Astrocyte of the cerebellum (primary cell): ENCODE measurements at regions not wholly inside any gene's neighbourhood (a gene's known extent, or its start where the extent isn't known, plus 50 kb on each side); places are given as distances from the start of the nearest gene placed in this dataset.

Source experiments
- DNase-seq: peaks from one replicate; pipeline ENCODE4 v3.0.0-alpha.2; 2011; ENCODE audit warnings: low read depth
- H3K4me3 ChIP-seq: 2 replicates; pipeline ENCODE4 v1.5.1; 2011; ENCODE audit warnings: mild to moderate bottlenecking, low read depth, low read length, moderate library complexity
- in situ Hi-C: cut with HindIII; loops from 2 replicates; pipeline ENCODE4 v1.10.0; 2017; ENCODE audit warnings: low sequenced_read_pairs
- TF ChIP-seq, protein P1 (sequence below): IDR thresholded peaks from 2 replicates; pipeline ENCODE4 v1.5.1; 2012; ENCODE audit warnings: low read length, low read depth, moderate library complexity, mild to moderate bottlenecking; ENCODE audit errors: missing control alignments

DNA sequence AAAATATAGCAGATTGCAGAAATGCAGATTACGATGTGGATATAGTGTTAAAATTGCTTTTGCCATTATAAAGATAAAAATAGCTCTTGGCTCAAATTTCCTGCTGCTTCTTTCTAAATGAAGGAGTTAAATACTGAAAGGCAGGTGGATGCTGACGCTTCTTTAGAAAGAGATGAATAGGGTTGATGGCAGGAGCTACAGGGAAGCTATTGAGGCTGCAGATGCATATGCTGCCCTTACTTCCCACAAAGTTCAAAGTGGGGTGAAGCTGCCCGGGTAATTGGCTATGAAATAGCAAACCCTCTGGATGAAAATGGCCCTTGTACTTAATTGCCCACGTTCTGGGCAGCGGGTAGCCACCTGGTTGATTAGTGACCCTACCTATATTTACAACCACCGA, 379.5 kb downstream of the ZIC3 start:
- in situ Hi-C loops = no loop called here
- H3K4me3 ChIP-seq = no peak overlapping the region
- no peak for DNase-seq
- TF ChIP-seq, protein P1, sequence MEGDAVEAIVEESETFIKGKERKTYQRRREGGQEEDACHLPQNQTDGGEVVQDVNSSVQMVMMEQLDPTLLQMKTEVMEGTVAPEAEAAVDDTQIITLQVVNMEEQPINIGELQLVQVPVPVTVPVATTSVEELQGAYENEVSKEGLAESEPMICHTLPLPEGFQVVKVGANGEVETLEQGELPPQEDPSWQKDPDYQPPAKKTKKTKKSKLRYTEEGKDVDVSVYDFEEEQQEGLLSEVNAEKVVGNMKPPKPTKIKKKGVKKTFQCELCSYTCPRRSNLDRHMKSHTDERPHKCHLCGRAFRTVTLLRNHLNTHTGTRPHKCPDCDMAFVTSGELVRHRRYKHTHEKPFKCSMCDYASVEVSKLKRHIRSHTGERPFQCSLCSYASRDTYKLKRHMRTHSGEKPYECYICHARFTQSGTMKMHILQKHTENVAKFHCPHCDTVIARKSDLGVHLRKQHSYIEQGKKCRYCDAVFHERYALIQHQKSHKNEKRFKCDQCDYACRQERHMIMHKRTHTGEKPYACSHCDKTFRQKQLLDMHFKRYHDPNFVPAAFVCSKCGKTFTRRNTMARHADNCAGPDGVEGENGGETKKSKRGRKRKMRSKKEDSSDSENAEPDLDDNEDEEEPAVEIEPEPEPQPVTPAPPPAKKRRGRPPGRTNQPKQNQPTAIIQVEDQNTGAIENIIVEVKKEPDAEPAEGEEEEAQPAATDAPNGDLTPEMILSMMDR = no peak

DNA sequence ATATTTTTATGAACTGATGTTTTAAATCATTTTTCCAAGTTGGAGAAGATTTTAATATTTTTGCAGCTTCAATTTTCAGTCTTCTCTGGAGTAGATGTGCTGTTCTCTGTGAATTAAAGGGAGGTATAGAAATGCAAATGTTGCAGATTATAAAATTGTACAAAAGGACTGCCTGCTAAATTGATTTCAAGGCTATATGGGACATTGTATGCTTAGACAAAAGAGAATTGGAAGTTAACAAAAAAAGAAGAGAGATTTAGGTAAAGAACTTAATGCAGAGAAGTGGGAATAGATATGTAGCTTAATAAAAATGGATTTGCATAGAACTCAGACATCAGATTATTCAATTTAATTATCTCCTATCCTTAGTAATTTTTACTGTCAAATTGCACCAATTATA, 403.3 kb downstream of the ZIC3 start:
- no peak overlapping the region for H3K4me3 ChIP-seq
- DNase-seq = no peak
- TF ChIP-seq, protein P1 = no peak
- in situ Hi-C loops = no loop called here

DNA sequence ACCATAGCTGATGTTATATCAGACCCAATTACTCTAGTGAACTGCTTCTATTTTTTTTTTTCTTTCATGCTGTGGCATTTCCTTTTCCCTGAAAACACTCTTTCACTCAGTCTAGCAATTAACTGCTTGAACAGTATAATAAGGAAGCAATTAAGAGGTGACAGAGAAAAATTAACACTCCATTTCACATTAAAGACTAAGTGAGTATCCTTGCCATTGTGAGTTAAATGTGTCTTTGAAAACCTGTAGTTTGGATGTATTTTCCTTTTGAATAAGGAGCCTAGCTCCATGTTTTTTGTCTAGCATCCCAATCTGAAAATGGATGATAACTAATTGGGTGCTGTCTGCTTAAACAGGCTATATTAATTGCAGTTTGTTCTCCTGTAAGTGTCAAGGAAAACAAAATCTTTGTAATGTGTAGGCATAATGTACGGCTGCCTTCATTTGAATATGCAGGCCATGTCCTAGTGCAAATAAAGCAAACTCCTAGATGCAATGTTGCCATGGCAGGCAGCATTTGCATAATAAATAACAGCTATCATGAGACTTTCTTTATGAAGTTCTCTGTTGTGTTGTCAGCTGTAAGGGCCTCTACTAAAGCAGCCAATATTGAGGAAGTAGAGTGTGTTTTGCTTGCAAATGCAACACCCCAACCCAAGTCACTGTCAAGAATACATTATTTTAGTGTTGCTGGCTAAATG, 416.7 kb downstream of the ZIC3 start:
- H3K4me3 ChIP-seq = no peak overlapping the region
- TF ChIP-seq, protein P1 = no peak
- DNase-seq = no peak
- in situ Hi-C loops = no loop called here

DNA sequence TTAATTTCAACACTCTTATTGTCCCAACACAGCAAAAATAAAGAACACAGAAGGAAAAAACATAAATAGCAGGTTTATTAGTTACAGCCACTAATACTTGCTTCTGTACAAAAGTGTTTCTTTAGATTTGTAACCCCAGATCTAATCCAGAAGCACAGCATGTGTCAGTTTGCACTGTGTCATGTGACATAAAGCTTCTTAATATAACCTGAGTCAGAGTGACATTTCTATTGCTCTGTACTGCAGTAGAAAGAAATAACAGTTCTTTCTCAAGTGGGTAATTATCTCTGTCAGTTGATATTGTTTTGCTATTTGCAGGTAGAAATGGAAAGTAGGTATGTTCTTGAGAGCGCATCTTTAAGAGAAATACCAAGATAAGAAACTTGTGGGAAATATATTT, 422.5 kb downstream of the ZIC3 start:
- TF ChIP-seq, protein P1 = no peak
- DNase-seq = no peak
- no peak overlapping the region for H3K4me3 ChIP-seq
- in situ Hi-C loops = no loop called here

DNA sequence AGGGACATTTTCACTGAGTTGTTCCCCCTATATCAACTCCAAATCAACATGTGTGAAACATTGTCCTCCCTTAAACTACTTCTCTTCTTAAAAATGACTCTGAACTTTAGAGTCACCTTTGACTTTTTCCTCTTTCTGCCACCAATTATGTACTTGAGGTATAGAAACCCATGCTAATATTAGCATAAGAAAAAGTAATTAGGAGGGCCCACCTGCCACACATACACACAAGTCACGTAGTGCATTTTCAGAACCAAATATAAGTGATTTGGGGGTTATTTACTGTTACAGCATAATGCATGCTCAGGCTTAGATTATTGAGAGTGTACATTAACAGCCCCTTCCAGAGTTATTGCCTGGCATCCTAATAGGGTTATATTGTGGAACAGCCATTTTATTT, 432.7 kb downstream of the ZIC3 start:
- H3K4me3 ChIP-seq = no peak overlapping the region
- in situ Hi-C loops = no loop called here
- TF ChIP-seq, protein P1 = no peak
- no peak for DNase-seq

DNA sequence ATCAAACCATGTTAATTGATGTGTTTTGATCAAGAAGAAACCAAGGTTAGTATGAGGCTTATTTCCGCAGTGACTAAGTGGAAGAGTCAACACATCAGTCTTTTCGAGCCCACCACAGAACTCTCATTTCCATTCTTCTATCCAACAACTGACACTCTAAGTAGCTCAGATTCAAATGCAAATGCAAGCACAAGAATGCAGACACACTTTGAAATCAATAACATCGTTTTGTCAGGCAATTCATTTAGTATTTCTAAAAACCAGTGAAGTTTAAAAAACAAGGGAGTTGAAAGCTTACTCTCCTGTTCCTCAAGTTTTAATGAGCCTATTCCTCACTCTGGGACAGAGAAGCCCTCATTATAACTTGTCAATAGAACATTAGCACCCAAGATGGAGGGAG, 433.1 kb downstream of the ZIC3 start:
- in situ Hi-C loops = no loop called here
- H3K4me3 ChIP-seq = no peak overlapping the region
- DNase-seq = no peak
- TF ChIP-seq, protein P1 = no peak

DNA sequence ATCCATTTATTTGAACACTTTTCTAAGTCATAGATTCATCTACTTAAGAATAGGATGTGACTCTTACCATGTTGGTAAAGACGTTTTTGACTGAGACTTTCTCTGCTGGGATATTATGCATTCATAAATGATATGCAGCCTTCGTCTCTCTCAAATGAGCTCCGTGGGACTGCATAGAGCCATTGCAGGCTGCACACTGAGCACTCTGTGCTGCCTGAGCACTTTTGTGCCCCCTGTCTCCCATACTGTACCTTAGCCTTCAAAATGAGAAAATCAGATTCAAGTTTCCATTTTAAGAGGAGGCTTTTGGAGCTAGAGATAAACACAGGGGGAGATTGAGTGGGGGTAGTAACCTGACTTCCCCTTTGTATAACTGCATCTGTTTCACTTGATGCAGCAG, 433.6 kb downstream of the ZIC3 start:
- no peak for DNase-seq
- in situ Hi-C loops = no loop called here
- TF ChIP-seq, protein P1 = no peak
- no peak overlapping the region for H3K4me3 ChIP-seq
